ENCODE measurements at regions not wholly inside any gene's neighbourhood (a gene's known extent, or its start where the extent isn't known, plus 50 kb on each side); places are given as distances from the start of the nearest gene placed in this dataset.

GRCh38 chr2:62596061-62596921, 90.3 kb upstream of the TMEM17 start:
- TF ChIP-seq EZH2 (optimal IDR thresholded peaks at IDR 0.05; ENCODE audit: low read depth, low read length), result no peak
- TF ChIP-seq, protein P1, sequence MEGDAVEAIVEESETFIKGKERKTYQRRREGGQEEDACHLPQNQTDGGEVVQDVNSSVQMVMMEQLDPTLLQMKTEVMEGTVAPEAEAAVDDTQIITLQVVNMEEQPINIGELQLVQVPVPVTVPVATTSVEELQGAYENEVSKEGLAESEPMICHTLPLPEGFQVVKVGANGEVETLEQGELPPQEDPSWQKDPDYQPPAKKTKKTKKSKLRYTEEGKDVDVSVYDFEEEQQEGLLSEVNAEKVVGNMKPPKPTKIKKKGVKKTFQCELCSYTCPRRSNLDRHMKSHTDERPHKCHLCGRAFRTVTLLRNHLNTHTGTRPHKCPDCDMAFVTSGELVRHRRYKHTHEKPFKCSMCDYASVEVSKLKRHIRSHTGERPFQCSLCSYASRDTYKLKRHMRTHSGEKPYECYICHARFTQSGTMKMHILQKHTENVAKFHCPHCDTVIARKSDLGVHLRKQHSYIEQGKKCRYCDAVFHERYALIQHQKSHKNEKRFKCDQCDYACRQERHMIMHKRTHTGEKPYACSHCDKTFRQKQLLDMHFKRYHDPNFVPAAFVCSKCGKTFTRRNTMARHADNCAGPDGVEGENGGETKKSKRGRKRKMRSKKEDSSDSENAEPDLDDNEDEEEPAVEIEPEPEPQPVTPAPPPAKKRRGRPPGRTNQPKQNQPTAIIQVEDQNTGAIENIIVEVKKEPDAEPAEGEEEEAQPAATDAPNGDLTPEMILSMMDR (IDR thresholded peaks at IDR 0.05; ENCODE audit: low read length), result no peak

All from MM.1S (cell line).